Left hindlimb (tissue), 1 donor: ENCODE measurements at regions not wholly inside any gene's neighbourhood (a gene's known extent, or its start where the extent isn't known, plus 50 kb on each side); places are given as distances from the start of the nearest gene placed in this dataset.
"Not testable (repeated sequence)": the region's sequence is repeated elsewhere in the genome, so short reads cannot be mapped to it uniquely, and the experiment has no call there.

ENCODE experiments used
- DNase-seq: peaks from one replicate; pipeline ENCODE4 v3.0.0-alpha.2; 2018

DNA sequence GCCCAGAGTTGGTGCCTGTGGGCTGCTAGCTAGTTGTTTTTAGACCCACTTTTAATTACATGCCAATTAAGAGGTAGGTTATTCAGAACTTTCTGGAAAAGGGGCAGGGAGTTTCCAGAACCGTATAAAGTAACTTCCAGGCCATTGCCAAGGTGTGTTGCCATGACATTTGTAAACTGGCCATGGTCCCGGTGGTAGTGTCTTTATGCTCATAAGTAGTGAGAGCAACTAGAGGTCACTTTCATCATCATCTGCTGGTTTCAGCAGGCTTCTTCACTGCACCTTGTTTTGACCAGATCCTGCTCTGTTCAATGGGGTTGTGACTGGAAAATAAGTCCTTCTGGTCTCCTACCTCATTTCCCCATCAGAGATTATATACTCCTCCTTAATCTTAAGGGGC lies 207.0 kb downstream of the FAM72C start:
- not testable (repeated sequence) for DNase-seq

DNA sequence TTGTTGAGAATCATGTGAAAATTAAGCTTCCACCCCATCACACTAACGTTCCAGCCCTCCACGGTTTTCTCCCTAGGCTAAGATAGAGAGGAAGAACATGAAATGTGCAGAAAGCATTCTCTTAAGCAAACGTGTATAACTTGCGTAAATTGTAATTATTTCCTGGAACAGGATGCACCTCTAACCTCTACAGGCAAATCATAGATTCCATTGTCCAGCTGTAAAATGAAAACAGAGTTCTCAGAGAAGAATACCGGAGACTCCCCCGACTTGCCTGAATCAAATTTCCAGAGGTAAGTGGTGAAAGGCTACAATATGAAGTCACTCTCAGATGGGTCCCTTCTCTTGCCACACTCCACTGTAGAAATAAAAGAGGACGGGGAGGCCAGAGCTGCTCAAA lies 211.4 kb downstream of the FAM72C start:
- not testable (repeated sequence) for DNase-seq

DNA sequence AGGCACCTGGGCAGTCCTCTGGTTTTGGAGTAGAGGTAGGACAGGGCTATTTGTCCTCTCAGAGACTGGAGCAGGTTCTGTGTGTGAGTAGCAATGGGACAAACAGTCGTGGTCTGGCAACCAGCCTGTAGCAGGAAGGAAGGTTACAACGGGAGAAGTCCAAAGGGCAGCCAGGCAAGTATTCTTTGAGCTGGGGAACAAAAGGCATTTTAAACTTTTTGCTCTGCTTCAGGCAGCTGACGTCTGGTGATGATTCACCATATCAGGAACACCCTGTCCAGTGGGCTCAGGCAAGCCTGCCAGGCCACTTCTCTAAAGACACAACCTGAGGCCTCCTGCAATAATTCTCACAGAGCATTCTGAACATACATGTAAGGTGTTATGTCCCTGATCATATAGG lies 215.8 kb downstream of the FAM72C start:
- not testable (repeated sequence) for DNase-seq

DNA sequence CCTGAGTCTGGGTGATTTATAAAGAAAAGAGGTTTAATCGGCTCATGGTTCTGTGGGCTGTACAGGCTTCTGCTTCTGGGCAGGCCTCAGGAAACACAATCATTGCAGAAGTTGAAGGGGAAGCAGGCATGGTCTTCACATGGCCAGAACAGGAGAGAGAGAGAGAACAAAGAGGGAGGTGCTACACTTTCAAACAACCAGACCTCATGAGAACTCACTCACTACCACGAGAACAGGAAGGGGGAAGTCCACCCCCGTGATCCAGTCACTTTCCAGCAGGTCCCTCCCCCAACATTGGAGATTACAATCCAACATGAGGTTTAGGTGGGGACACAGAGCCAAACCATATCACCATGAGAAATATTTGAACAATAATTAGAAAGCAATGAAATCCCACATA lies 222.9 kb downstream of the FAM72C start:
- DNase-seq: no peak

DNA sequence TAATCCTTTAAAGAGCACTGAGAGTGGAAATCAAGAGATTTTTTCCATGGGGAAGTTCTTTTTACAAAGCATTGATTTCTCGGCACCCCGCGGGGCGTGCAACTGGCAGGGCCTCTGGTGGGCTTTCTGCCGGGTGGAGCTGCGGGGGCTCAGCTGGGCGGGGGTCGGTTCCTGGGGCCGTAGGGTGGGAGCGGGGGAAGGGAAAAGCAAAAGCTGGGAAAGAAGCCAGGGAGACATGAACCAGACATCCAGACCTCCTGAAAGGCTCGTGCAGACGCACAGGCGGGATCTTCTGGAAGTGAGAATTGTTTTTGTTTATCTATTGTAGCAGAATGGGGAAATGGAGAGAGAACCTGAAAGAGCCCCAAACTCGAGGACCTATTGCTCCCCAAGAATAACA lies 235.2 kb downstream of the FAM72C start:
- no peak for DNase-seq

DNA sequence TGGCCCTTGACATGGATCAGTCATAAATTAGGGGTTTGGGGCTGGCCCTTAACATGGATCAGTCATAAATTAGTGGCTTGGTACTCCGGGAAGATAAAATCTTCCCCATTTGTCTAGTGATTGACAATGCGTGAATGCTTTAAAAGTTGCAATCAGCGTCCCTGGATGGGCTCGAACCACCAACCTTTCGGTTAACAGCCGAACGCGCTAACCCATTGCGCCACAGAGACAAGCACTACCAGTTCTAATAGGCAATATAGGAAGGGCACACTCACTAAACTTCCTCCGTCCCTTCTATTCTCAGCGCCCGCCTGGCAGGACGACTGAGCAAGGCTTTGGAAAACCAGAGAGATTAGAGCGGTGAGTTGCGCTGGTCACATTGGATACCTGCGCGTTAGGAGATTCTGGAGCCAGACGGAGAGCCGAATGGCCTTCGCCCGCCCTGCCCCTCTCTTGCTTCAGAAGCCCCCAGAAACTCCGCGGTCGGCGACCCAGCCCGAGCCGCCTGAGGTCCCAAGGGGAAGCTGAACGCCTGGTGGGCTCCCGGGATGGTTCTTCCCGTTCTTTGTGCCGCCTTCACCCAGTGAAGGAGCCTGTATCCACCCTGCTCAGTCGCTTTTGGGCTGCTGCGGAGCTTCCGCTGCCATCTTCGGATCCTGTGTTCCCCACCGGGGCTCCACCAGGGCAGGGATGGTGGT lies 235.9 kb downstream of the FAM72C start:
- no peak for DNase-seq

DNA sequence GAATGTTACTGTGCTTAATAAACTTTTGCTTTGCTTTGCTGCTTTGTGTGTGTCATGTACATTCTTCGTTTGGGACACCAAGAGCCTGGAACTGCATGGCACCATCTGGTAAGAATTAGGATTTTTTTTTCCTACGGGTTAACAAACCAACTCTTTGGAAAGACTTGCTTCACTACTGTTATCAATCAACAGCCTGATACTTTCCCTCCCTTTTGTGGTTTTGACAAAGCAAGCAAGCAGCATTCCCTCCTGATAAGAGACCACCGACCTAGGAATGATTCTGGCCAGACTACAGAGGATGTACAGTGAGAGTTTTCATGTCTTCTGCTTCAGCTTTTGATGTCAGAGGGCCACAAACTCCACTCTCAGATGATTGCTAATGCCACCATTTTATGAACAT lies 237.5 kb downstream of the FAM72C start:
- DNase-seq: not testable (repeated sequence)

DNA sequence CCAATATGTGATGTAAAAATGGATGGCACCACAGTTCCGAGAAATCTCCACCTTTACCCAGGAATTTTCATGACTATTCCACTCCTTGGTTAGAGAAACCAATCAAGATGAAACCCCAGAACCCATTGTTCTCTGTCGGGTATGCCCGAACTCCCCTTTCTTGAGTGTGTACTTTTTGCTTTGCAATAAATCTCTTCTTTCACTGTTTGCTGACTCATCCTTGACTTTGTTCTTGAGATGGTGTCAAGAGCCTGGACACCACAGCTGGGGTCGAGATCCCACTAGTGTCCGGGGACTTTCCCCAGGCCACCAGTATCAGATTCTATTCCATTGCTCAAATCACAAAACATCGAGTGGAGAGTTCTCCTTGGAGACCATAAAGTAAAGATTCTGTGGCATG lies 240.9 kb downstream of the FAM72C start:
- DNase-seq: not testable (repeated sequence)

DNA sequence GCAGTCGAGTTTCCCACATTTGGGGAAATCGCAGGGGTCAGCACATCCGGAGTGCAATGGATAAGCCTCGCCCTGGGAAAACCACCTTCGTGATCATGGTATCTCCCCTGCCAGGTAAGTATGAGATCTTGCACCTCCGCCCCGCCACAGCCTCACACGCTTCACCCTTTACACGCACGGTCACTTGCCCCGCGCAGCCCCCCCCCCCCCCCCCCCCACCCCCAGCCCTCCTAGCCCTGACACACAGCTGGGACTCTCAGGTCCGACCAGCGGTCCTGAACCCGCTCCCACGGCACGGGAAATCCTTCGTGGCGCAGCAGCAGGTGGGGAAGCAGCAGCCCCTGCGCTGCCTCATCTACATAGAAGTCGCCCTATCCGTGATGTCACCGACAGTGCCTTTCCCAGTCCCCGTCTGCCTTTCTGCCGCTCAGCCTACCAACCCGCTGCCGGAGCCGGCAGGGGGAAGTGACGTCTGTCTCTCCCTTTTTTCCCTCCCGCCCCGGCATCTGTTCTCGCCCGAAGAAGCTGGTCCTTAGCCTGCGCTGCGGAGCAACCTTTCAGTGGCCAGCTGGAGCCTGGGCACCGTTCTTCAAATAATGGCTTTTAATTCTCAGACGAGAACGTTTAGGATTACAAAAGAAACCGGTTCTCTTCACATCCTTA lies 242.2 kb downstream of the FAM72C start:
- peak; percentile 21 for DNase-seq

DNA sequence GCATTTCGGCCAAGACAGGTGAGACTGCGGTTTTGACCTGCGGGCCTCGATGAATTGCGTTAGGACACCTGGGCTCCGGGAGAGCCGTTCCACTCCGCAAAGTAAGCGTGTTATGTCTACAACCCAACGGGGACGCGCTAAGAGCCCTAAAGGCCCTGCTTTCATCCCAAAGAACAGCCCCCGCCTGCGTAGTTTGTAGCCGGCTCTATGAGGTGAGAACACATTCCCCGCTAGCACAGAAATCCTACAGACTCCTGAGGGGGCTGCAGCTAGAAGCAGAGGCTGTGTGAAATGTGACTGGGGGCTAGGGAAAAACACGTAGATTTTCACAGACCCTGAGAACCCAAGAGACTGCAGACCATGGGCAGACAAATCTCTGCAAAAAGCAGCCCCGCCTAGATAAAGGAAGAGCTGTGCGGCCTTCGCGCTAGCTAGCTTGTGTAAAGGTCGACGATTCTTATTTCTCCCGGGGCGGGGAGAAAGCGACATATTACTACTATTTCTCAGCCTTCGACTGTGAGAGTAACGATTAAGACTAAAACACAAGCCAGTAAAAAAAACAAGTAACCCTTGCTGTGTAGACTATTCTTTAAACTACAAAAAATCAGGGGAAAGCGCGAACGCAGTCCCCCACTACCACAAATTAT lies 242.9 kb downstream of the FAM72C start:
- DNase-seq: not testable (repeated sequence)

DNA sequence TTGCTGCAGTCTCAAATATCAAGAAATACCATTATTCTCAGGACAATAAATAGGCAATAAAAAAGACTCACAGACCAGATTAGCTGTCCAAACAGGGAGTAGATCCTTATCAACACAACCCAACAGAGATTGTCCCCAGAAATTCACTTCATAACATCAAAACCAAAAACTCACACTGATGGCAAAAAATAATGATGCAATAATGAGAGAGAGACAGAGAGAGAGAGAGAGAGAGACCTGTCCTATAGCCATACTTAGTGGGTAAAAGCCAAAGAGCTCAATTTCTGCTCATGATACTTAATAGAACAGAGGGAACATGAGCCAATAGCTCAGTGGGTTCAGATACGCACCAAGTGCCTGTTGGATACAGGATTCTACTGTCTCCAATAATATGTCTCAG lies 244.5 kb downstream of the FAM72C start:
- DNase-seq: no peak

DNA sequence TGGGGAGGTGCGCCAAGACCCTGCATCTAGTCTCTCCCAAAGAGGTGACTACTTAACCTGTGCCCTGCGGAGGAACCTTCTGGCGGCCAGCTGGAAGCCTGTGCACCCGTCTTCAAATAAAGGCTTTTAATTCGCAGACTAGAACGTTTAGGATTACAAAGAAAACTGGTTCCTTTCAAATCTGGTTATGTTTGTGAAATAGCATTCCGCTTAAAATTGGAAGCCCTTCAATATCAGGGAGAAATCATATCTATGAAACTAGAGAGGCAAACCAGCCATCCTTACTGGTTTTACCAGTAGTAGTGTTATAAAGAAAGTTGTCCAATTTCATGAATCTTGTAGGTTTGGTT lies 250.8 kb downstream of the FAM72C start:
- DNase-seq: no peak

DNA sequence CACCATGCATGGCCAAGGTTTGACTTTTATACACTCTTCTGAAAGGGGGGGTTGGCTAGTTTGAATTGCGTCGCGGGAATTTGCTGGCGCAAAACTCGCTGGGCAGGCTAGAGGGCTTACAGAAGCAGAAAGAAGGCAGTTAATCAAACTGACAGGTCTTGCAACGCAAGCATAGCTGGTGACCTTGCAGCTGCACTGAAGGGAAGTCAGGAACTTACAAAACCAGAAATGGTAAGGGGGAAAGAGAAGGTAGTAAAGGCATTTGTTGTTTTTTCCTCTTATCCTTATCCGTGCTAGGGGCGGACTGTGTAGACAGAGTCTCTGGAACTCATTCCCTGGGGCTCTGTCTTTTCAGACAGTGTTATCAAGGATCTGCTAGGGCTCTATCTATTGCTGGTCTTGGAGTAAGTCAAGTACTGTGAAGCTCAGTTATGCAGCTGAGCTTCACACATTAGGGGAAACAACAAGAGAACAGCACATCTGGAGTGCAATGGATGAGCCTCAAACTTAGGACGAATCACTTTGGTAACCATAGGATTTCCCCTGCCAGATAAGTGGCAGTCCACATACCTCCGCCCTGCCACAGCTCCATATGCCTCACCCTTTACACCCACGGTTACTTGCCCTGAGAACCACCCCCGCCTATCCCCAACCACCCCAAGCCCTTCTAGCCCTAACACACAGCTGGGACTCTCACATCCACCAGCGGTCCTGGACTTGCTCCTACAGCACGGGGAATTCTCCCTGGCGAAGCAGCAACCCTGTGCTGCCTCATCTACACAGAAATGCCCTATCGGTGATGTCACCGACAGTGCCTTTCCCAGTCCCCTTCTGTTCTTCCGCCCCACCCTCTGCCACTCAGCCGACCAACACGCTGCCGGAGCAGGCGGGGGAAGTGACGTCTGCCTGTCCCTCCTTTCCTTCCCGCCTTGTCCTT lies 251.4 kb downstream of the FAM72C start:
- no peak for DNase-seq

DNA sequence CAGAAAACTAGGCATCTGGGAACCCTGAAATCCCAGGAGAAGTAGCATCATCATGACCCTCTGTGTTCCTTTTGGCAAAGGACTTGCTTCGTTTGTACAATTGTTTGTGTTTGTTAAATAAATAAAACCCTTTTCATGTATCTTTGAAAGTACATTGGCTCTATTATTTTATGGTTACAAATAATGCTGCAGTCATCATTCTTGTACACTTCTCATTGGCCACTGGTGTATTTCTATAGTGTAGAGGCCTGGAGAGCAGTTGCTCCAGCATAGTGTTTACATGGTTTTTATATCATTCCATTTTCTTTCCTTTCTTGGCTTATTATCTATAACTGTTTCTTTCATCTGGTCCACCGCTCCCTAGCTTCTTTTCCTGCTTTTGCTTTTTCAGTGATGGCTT lies 253.3 kb downstream of the FAM72C start:
- no peak for DNase-seq

DNA sequence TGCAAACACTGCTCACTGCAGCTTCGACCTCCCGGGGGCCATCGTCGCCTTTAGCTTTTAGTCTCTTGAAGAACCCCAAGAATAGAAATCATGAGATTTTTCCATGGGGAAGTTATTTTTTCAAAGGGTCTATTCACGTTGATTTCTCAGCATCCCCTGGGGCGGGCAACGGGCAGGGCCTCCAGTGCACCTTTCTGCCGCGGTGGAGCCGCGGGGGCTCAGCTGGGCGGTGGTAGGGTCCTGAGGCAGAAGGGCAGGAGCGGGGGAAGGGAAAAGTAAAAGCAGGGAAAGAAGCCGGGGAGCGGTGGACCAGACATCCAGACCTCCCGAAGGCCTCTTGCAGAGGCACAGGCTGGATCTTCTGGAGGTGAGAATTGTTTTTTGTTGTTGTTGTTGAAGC lies 253.8 kb downstream of the FAM72C start:
- no peak for DNase-seq

DNA sequence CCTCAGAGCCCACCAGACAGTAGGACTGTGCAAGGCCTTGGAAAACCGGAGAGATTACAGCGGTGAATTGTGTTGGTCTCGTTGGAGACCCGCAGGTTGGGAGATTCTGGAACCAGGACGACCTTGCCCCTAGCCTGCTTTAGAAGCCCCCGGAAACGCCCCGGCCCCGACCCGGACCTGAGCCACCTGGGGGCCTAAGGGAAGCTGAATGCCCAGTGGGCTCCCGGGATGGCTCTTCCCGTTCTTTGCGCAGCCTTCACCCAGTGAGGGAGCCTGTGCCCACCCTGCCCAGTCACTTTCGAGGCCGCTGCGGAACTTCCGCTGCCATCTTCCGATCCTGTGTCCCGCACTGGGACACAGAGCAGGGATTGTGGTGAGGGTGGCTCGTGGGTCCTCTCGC lies 254.4 kb downstream of the FAM72C start:
- no peak for DNase-seq

DNA sequence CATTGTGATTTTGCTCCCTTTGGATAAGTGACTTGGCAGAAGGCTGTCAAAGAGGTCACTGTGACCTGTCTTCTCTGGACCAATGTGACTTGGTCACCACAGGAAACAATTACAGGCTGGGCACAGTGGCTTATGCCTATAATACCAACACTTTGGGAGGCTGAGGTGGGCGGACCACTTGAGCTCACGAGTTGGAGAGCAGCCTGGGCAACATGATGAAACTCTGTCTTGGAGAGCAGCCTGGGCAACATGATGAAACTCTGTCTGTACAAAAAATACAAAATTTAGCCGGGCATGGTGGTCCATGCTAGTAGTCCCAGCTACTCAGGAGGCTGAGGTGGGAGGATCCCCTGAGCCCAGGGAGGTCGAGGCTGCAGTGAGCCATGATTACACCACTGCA lies 256.9 kb downstream of the FAM72C start:
- not testable (repeated sequence) for DNase-seq

DNA sequence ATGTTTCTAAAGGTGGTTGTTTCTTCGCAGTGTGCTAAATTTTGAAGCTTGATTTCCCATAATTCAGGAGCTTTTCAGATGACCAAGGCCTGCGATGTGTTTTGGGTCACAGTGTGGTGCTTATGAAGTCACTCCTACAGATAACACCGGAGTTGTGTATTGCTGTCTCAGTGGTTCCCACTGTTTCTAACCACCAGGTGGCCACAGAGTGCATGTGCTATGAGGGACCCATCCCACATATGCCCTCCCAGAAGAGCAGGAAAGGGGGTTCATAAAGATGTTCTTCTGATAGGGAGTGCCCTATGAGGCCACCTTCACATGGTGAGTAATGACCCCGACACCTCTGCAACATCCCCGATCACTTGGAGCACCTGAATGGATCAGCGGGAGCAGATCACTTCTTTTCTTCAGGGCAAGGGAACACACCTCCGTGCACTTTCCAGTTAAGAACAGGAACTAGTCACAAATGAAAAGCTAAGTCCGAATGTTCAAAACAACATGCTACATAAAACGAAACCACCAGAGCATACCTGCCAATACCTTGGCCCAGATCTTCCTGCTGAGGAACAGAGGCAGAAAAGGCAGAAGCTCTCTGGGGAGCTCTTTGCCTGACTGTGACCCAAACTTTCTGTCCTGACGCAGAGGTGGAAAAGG lies 262.1 kb downstream of the FAM72C start:
- not testable (repeated sequence) for DNase-seq

DNA sequence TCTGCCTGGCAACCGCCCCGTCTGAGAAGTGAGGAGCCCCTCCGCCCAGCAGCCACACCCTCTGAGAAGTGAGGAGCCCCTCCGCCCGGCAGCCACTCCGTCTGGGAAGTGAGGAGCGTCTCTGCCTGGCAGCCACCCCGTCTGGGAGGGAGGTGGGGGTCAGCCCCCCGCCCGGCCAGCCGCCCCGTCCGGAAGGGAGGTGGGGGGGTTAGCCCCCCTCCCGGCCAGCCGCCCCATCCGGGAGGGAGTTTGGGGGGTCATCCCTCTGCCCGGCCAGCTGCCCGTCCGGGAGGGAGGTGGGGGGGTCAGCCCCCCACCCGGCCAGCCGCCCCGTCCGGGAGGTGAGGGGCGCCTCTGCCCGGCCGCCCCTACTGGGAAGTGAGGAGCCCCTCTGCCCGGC lies 269.0 kb downstream of the FAM72C start:
- not testable (repeated sequence) for DNase-seq

DNA sequence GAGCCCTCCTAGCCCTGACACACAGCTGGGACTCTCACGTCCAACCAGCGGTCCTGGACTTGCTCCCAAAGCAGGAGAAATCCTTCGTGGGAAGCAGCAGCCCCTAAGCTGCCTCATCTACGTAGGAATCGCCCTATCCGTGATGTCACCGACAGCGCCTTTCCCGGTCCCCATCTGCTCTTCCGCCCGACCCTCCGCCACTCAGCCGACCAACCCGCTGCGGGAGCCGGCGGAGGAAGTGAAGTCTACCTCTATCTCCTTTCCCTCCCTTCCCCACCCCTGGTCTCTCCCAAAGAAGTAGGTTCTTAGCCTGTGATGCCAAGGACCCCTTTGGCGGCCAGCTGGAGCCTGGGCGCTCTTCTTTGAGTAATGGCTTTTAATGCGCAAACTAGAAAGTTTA lies 272.1 kb downstream of the FAM72C start:
- no peak for DNase-seq

DNA sequence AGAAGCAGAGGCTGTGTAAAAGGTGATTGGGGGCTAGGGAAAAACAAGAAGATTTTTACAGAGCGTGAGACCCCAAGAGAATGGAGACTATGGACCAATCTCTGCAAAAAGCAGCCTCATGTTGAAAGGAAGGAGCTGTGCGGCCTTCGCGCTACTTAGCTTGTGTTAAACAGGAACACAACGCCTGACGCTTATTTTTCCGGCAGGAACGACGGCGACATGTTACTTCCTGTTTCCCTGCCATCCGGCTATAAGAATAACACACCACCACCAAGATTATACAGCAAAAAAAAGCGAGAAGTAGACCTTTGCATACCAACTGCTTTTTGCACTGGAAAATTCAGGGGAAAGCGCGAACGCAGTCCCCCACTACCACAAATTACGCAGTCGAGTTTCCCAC lies 272.7 kb downstream of the FAM72C start:
- DNase-seq: no peak

DNA sequence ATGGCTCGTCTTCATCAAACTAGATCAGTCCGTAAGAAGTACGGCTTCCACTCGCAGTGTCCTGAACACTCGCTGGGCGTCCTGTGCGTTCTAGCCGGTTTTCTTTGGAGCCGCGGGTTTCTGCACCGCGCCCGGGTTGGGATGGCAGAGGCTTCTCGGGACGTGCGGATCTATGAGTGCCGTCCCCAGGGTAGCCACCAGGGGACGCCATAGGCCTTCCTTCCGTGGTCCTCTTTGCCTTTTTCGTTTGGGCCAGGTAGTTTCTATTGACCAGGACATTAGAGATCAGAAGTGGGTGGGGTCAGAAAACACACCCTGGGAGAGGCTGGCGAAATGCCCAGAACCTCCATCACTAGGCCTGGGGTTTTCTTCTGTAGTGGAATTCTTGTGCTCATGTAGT lies 273.8 kb downstream of the FAM72C start:
- peak; percentile 34 for DNase-seq

DNA sequence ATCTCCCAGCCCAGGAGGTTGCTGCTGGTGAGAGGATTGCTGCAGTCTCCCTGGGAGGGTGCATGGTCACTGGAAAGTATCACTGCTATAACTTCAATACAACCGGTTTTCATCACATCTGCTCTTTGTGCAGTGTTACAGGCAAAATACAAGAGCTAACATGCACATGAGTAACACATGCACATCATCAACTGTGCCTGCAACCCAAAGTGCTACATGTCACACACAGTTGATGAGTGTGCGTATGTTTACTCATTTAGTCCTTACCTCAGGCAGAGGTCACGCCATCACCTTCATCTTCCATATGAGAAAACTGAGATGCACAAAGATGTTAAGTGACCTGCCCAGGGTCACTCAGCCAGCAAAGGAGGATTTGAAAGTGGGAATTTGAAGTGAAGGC lies 277.7 kb downstream of the FAM72C start:
- no peak for DNase-seq
